Dedifferentiated amniotic fluid mesenchymal stem cell (primary cell): ENCODE measurements at regions not wholly inside any gene's neighbourhood (a gene's known extent, or its start where the extent isn't known, plus 50 kb on each side); places are given as distances from the start of the nearest gene placed in this dataset.

ENCODE experiments used
- DNase-seq: peaks from one replicate; pipeline ENCODE4 v3.0.0-alpha.2; 2016; ENCODE audit errors: extremely low spot score

GRCh38 chr7:19869979-19870378, 96.6 kb upstream of the TMEM196 start:
- DNase-seq: no peak

DNA sequence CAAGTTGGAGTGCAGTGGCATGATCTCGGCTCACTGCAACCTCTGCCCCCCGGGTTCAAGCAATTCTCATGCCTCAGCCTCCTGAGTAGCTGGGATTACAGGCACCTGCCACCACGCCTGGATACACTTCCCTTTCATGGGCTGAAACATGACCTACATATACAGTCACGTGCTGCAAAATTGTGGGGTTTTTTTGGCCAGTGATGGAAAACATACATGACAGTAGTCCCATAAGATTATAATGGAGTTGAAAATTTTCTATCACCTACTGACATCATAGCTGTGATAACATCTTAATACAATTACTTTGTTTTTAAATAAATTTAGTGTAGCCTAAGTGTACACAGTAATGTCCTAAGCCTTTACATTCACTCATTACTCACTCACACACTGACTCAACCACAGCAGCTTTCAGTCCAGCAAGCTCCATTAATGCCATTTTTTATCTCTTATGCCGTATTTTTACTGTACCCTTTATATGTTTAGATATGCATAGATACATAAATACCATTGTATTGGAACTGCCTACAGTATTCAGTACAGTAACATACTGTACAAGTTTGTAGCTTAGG, 79.9 kb upstream of the TMEM196 start:
- DNase-seq: no peak

- DNase-seq: no peak
These were observed 78.8 kb upstream of the TMEM196 start for GRCh38 chr7:19852192-19852591.

DNA sequence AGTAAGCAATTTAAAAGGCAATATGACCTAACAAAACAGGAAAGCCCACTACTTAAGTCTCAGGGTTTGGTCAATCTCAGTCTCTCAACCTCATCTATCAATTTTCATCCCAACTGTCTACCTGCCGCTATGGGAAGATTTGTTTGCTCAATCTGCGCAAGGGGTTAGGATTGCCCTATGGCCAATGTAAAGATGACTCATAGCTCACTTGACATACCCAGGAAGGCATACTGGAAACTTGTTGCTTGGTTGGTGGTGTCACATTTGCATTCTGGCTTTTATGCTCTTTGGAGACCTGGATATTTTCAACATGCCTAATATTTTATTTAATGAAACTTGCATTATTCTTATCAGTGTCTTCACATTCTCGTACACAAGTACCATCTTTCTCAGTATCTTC, 78.1 kb upstream of the TMEM196 start:
- no peak for DNase-seq

GRCh38 chr7:19834566-19834965, 61.1 kb upstream of the TMEM196 start:
- DNase-seq: no peak

DNA sequence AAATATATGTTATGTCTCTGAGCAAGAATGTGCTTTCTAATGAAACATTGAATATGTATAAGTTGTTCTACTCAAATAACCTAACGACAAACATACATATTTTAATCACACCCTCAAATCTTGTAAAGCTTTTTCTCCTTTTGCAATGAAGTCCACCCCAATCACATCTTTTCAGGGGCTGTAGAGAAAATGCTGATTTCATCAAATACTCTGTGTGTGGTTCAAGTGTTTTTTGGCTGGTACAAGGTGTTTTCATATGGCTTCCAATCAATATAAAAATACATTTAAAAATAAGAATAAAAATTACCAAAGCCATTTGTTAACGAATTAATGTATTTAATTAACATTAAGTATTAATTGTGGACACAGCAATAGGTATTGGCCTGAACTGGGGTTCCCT, 57.2 kb upstream of the TMEM196 start:
- no peak for DNase-seq
